HEK293T (cell line): ENCODE measurements at regions not wholly inside any gene's neighbourhood (a gene's known extent, or its start where the extent isn't known, plus 50 kb on each side); places are given as distances from the start of the nearest gene placed in this dataset.

Experiments
- BHLHE40 ChIP-seq: fragments of 450-650 bp; IDR thresholded peaks from 2 replicates; pipeline ENCODE4 v1.6.1; 2016; ENCODE audit warnings: mild to moderate bottlenecking, moderate library complexity, borderline replicate concordance
- SUZ12 ChIP-seq: fragments of 450-650 bp; IDR thresholded peaks from 2 replicates; pipeline ENCODE4 v1.6.1; 2016; ENCODE audit warnings: mild to moderate bottlenecking

DNA sequence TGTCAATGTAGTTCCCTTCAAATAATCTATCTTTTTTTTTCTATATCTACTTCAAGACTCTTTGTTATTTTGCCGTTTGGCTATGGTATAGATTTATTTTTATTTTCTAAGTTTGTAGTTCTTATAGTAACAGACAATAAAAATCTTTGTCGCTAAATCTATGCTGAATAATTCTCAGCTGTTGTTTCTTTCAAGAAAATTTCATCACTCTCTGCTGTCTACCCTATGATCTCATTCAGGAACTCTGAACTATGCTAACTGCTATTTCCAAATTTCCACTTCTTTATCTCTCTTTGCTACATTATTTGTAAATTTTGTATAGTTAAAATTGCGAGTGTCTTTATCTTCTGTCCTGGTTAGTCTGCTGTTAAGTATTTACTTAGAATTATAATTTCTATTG lies 353.6 kb downstream of the LRFN5 start:
- TF ChIP-seq BHLHE40 (no peak), SUZ12 (no peak)
